OCI-LY3 (cell line): ENCODE measurements at regions not wholly inside any gene's neighbourhood (a gene's known extent, or its start where the extent isn't known, plus 50 kb on each side); places are given as distances from the start of the nearest gene placed in this dataset.

Experiments
- CTCF ChIP-seq: fragments of 200-600, 300-600 bp; sonication (generic); IDR thresholded peaks from 2 replicates; pipeline ENCODE4 v1.5.1; 2014; ENCODE audit warnings: antibody characterized with exemption, low read length, low read depth
- EZH2phosphoT487 ChIP-seq: fragments of 200-600 bp; shearing (Covaris generic); IDR thresholded peaks from 2 replicates; pipeline ENCODE4 v1.6.1; 2018; ENCODE audit warnings: antibody characterized with exemption, mixed run types, low read depth

GRCh38 chr3:6770397-6770690, 90.6 kb upstream of the GRM7 start:
- TF ChIP-seq EZH2phosphoT487 (no peak), CTCF (no peak)
